ENCODE measurements at regions not wholly inside any gene's neighbourhood (a gene's known extent, or its start where the extent isn't known, plus 50 kb on each side); places are given as distances from the start of the nearest gene placed in this dataset.

DNA sequence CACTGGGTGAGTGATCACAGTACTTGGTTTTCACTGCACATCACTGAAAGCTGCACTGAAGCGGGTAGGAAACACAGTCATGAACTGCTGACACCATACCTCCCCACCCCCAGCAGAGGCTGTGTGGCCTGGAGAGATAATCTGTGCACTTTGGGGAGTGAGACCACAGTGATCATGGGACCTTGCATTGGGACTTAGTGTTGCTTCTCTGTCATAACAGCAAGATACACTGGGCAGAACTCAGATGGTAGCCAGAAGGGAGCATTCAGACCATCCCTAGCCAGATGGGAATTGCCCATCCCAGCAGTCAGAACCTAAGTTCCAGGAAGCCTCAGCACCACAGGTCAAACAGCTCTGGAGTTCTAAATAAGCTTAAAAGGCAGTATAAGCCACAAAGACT is 346.4 kb upstream of the TMEM229A start:
- Histone ChIP-seq H2BK12ac (ENCODE audit: insufficient read length, low read depth, low read length) (no peak overlapping the region), H4K91ac (ENCODE audit: insufficient read length, low read depth, low read length) (no peak overlapping the region), H3K79me2 (ENCODE audit: insufficient read depth, low read length) (no peaks in the 10 kb centered on the region), H3K4me1 (ENCODE audit: insufficient read depth, low read length) (no peaks in the 10 kb centered on the region), H3K14ac (ENCODE audit: insufficient read depth, low read length) (no peak overlapping the region), H3K9ac (ENCODE audit: extremely low read depth, insufficient read length, low read length) (no peak overlapping the region), H3K56ac (ENCODE audit: insufficient read length, low read depth, low read length) (no peak overlapping the region), H2BK5ac (ENCODE audit: insufficient read length, low read length) (no peak overlapping the region), H2BK15ac (ENCODE audit: low read depth, low read length) (no peak overlapping the region), H4K8ac (replicated peaks; ENCODE audit: insufficient read length, low read depth, low read length) (no peak overlapping the region), H3K27me3 (ENCODE audit: insufficient read depth, low read length) (no peaks in the 10 kb centered on the region), H2AK5ac (ENCODE audit: insufficient read length, low read length) (no peak overlapping the region), H3K9me3 (ENCODE audit: control insufficient read depth, low read depth, low read length) (no peaks in the 10 kb centered on the region), H4K20me1 (ENCODE audit: control insufficient read depth, insufficient read depth, insufficient read length) (no peaks in the 10 kb centered on the region), H3K27ac (ENCODE audit: insufficient read length, low read depth, low read length) (no peak overlapping the region), H3K4me2 (ENCODE audit: insufficient read depth, insufficient read length, low read length) (no peak overlapping the region), H3K23ac (ENCODE audit: insufficient read length, low read depth, low read length) (no peak overlapping the region), H2AFZ (ENCODE audit: low read length) (no peak overlapping the region), H3K4ac (ENCODE audit: low read depth, low read length) (no peak overlapping the region), H3K18ac (ENCODE audit: insufficient read length, low read depth, low read length) (peak overlapping the region; percentile 23), H3T11ph (ENCODE audit: low read length) (no peak overlapping the region), H3K79me1 (ENCODE audit: insufficient read depth, low read depth, low read length, poor library complexity, severe bottlenecking) (no peaks in the 10 kb centered on the region), H2BK20ac (ENCODE audit: low read depth, low read length, poor library complexity, severe bottlenecking) (no peak overlapping the region), H3K23me2 (ENCODE audit: insufficient read length, low read depth, low read length, poor library complexity, severe bottlenecking) (no peaks in the 10 kb centered on the region), H4K5ac (ENCODE audit: insufficient read length, low read depth, low read length) (no peak overlapping the region), H2BK120ac (ENCODE audit: low read depth, low read length, poor library complexity, severe bottlenecking) (no peak overlapping the region)
- DNase-seq: no peak
- Mint-ChIP-seq H3K36me3 (ENCODE audit: insufficient read depth in 1 of 3, low read depth in 3 of 3) (no peaks in the 10 kb centered on the region), H3K27me3 (ENCODE audit: low read depth) (no peaks in the 10 kb centered on the region), H3K27ac (no peak overlapping the region), H3K4me1 (no peaks in the 10 kb centered on the region), H3K4me3 (no peak overlapping the region), H3K9me3 (no peaks in the 10 kb centered on the region)
- WGBS (ENCODE audit: extremely low coverage, insufficient read length, low lambda C conversion rate): no CpG with 5 or more reads among the region's 1 CpG
- TF ChIP-seq, protein P1, sequence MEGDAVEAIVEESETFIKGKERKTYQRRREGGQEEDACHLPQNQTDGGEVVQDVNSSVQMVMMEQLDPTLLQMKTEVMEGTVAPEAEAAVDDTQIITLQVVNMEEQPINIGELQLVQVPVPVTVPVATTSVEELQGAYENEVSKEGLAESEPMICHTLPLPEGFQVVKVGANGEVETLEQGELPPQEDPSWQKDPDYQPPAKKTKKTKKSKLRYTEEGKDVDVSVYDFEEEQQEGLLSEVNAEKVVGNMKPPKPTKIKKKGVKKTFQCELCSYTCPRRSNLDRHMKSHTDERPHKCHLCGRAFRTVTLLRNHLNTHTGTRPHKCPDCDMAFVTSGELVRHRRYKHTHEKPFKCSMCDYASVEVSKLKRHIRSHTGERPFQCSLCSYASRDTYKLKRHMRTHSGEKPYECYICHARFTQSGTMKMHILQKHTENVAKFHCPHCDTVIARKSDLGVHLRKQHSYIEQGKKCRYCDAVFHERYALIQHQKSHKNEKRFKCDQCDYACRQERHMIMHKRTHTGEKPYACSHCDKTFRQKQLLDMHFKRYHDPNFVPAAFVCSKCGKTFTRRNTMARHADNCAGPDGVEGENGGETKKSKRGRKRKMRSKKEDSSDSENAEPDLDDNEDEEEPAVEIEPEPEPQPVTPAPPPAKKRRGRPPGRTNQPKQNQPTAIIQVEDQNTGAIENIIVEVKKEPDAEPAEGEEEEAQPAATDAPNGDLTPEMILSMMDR (conservative IDR thresholded peaks at IDR 0.05): no peak

Measured in H9 (cell line).